GM21576 (cell line): ENCODE measurements at regions not wholly inside any gene's neighbourhood (a gene's known extent, or its start where the extent isn't known, plus 50 kb on each side); places are given as distances from the start of the nearest gene placed in this dataset.
A peak's percentile ranks its signal among the peaks of the same experiment; 100 is the strongest.
"Not testable (repeated sequence)": the region's sequence is repeated elsewhere in the genome, so short reads cannot be mapped to it uniquely, and the experiment has no call there.

Experiments
- ATAC-seq: cut with Tn5 transposase; IDR thresholded peaks from one replicate; pipeline ENCODE4 v1.9.1; 2021; ENCODE audit warnings: mild to moderate bottlenecking, moderate library complexity; ENCODE audit not compliant: unreplicated experiment

- no peak for ATAC-seq
Measured at GRCh38 chr2:106293271-106293783, 99.2 kb upstream of the UXS1 start.

GRCh38 chr2:106292627-106293026, 98.5 kb upstream of the UXS1 start:
- ATAC-seq = no peak

GRCh38 chr2:106288873-106289272, 94.8 kb upstream of the UXS1 start:
- ATAC-seq = no peak

GRCh38 chr2:106285237-106285829, 91.2 kb upstream of the UXS1 start:
- no peak for ATAC-seq

- no peak for ATAC-seq
Measured at GRCh38 chr2:106284691-106285202, 90.6 kb upstream of the UXS1 start.

- no peak for ATAC-seq
Measured at GRCh38 chr2:106284255-106284654, 90.2 kb upstream of the UXS1 start.

- not testable (repeated sequence) for ATAC-seq
Measured at GRCh38 chr2:106283228-106284152, 89.4 kb upstream of the UXS1 start.

- ATAC-seq = no peak
Measured at GRCh38 chr2:106282462-106283170, 88.5 kb upstream of the UXS1 start.

- not testable (repeated sequence) for ATAC-seq
Measured at GRCh38 chr2:106281907-106282430, 87.9 kb upstream of the UXS1 start.

GRCh38 chr2:106280722-106281446, 86.8 kb upstream of the UXS1 start:
- no peak for ATAC-seq

- ATAC-seq = no peak
Measured at GRCh38 chr2:106280224-106280623, 86.1 kb upstream of the UXS1 start.

- no peak for ATAC-seq
Measured at GRCh38 chr2:106278112-106278876, 84.2 kb upstream of the UXS1 start.

- ATAC-seq = no peak
Measured at GRCh38 chr2:106277426-106277825, 83.3 kb upstream of the UXS1 start.

- ATAC-seq = no peak
Measured at GRCh38 chr2:106275971-106276370, 81.9 kb upstream of the UXS1 start.

GRCh38 chr2:106274668-106275067, 80.6 kb upstream of the UXS1 start:
- ATAC-seq = no peak

GRCh38 chr2:106272216-106272807, 78.2 kb upstream of the UXS1 start:
- ATAC-seq = no peak

- no peak for ATAC-seq
Measured at GRCh38 chr2:106270471-106270891, 76.4 kb upstream of the UXS1 start.

GRCh38 chr2:106269591-106270291, 75.6 kb upstream of the UXS1 start:
- peak; percentile 64 for ATAC-seq

- no peak for ATAC-seq
Measured at GRCh38 chr2:106267997-106268396, 73.9 kb upstream of the UXS1 start.
